PFSK-1 (cell line): ENCODE measurements at regions not wholly inside any gene's neighbourhood (a gene's known extent, or its start where the extent isn't known, plus 50 kb on each side); places are given as distances from the start of the nearest gene placed in this dataset.

Experiments used
- POLR2AphosphoS5 ChIP-seq: IDR thresholded peaks from 2 replicates; pipeline ENCODE4 v1.6.1; 2012; ENCODE audit warnings: low read depth, mild to moderate bottlenecking, control low read depth, low read length, moderate library complexity
- REST ChIP-seq, 2 experiments: IDR thresholded peaks; 2 replicates each; pipeline versions ENCODE4 v1.6.1 to v1.8.0; 2011 to 2012; ENCODE audit warnings: low read depth in 2 of 2, low read length in 2 of 2, control low read depth in 1 of 2, inconsistent platforms in 1 of 2, mild to moderate bottlenecking in 1 of 2, moderate library complexity in 1 of 2; ENCODE audit not compliant: insufficient read depth in 1 of 2
- SIN3A ChIP-seq: IDR thresholded peaks from 2 replicates; pipeline ENCODE4 v1.6.1; 2012; ENCODE audit warnings: mild to moderate bottlenecking, low read length, moderate library complexity, borderline replicate concordance; ENCODE audit not compliant: insufficient read depth
- TAF1 ChIP-seq: IDR thresholded peaks from 2 replicates; pipeline ENCODE4 v1.6.1; 2012; ENCODE audit warnings: low read length, control low read depth, borderline replicate concordance; ENCODE audit not compliant: insufficient read depth

- no peak for TF ChIP-seq POLR2AphosphoS5
- no peak for TF ChIP-seq REST (IDR thresholded peaks at IDR 0.05; ENCODE audit: insufficient read depth in 1 of 2, low read depth in 2 of 2, low read length in 2 of 2)
- no peak for TF ChIP-seq TAF1
- no peak for TF ChIP-seq SIN3A
Observed at GRCh38 chr10:60687679-60688078, 90.6 kb upstream of the CDK1 start.
